NT2/D1 (cell line): ENCODE measurements at regions not wholly inside any gene's neighbourhood (a gene's known extent, or its start where the extent isn't known, plus 50 kb on each side); places are given as distances from the start of the nearest gene placed in this dataset.

ENCODE experiments used
- DNase-seq: peaks from one replicate; pipeline ENCODE4 v3.0.0-alpha.2; 2011; ENCODE audit warnings: low read depth, low spot score
- H3K27me3 ChIP-seq: 2 replicates; pipeline ENCODE4 v1.6.0; 2011; ENCODE audit warnings: mild to moderate bottlenecking; ENCODE audit not compliant: insufficient read length, insufficient read depth
- H3K36me3 ChIP-seq: 2 replicates; pipeline ENCODE4 v1.6.1; 2011; ENCODE audit warnings: mild to moderate bottlenecking, low read length, mixed read lengths; ENCODE audit not compliant: insufficient read depth, insufficient read length
- H3K4me1 ChIP-seq: 2 replicates; pipeline ENCODE4 v1.5.1; 2011; ENCODE audit not compliant: insufficient read depth, insufficient read length
- H3K4me3 ChIP-seq: 2 replicates; pipeline ENCODE4 v1.5.1; 2011; ENCODE audit warnings: low read depth; ENCODE audit not compliant: insufficient read length
- H3K9ac ChIP-seq: 2 replicates; pipeline ENCODE4 v1.6.0; 2011; ENCODE audit warnings: low read depth; ENCODE audit not compliant: insufficient read length
- H3K9me3 ChIP-seq: 2 replicates; pipeline ENCODE4 v1.5.1; 2011; ENCODE audit warnings: mild to moderate bottlenecking, low read length; ENCODE audit not compliant: insufficient read depth
- SUZ12 ChIP-seq: IDR thresholded peaks from 2 replicates; pipeline ENCODE4 v1.6.1; 2011; ENCODE audit not compliant: insufficient read length, insufficient read depth; ENCODE audit errors: extremely low read depth
- YY1 ChIP-seq: IDR thresholded peaks from 2 replicates; pipeline ENCODE4 v1.6.1; 2011; ENCODE audit not compliant: insufficient read length, insufficient read depth
- ZNF274 ChIP-seq: IDR thresholded peaks from 2 replicates; pipeline ENCODE4 v1.6.1; 2011; ENCODE audit warnings: mild to moderate bottlenecking, low read depth, low read length

DNA sequence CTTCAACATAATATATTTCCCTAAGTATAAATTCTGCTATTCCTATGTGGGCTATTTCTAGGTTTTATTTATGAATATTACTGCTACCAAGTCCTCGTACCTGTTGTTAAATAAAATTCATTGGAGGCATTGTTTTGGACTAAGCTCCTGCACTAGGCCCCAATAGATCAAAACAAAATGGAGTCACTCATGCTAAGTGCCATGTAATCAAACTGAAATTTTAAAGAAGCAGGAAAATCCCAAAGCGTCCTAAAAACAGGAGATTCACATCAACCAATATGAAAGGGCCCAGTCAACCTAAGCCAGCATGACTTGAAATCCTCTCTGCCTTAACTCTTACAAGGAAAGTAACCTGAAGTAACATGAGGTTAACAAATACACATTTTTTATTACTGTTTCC lies 743.2 kb downstream of the TRAM1L1 start:
- H3K4me1 ChIP-seq = no peaks in the 10 kb centered on the region
- TF ChIP-seq ZNF274 (no peak), YY1 (no peak), SUZ12 (no peak)
- H3K27me3 ChIP-seq = no peaks in the 10 kb centered on the region
- no peak overlapping the region for H3K4me3 ChIP-seq
- H3K9ac ChIP-seq = no peak overlapping the region
- DNase-seq = no peak
- H3K36me3 ChIP-seq = no peaks in the 10 kb centered on the region
- no peaks in the 10 kb centered on the region for H3K9me3 ChIP-seq

DNA sequence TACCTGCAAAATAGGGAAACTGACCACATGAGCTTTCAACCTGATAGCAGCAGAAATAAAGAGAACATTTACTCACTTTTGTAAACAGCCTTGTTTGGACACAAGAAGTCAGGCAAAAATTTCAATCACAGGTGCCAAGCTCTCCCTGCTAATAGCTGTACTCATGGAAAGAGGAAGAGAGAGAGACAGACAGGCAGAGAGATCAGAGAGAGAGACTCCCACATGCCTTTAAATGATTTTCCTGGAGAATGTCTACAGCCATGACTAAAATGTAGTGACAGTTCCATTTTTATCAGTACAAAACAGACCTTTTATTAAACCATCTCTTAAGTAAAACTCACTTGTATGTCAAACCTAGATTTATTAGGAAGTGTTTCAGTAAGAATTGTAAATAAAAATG lies 752.9 kb downstream of the TRAM1L1 start:
- DNase-seq = no peak
- no peak overlapping the region for H3K4me3 ChIP-seq
- no peaks in the 10 kb centered on the region for H3K27me3 ChIP-seq
- no peaks in the 10 kb centered on the region for H3K36me3 ChIP-seq
- no peaks in the 10 kb centered on the region for H3K4me1 ChIP-seq
- H3K9me3 ChIP-seq = no peaks in the 10 kb centered on the region
- H3K9ac ChIP-seq = no peak overlapping the region
- no peak for TF ChIP-seq YY1
- no peak for TF ChIP-seq SUZ12
- no peak for TF ChIP-seq ZNF274

DNA sequence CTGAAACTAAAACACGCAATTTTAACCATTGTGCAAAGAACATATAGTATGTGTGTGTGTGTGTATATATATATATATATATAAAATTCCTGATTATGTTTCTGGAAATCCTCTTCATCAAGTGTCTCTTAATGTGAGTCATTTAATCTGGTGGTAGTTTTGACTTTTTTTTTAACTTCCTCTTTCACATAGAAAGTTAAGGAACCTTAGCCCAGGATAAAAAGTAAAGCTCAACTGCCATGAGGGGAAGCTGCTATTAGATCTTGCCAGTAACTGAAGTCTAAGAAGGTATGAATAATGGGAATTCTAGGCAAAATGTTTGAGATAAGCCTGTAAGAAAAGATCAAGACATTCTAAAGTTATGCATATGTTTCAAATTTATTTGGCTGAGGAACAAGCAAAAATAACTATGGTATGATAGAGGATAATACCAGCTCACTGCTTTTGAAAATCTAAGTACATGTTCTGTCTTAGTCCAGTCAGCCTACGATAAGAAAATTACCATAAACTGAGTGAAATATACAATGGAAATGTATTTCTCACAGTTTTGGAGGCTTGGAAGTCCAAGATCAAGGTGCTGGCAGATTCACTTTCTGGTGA lies 757.0 kb downstream of the TRAM1L1 start:
- Histone ChIP-seq H3K9me3 (no peaks in the 10 kb centered on the region), H3K4me3 (no peak overlapping the region), H3K36me3 (no peaks in the 10 kb centered on the region), H3K27me3 (no peaks in the 10 kb centered on the region), H3K4me1 (no peaks in the 10 kb centered on the region), H3K9ac (no peak overlapping the region)
- TF ChIP-seq ZNF274 (no peak), YY1 (no peak), SUZ12 (no peak)
- no peak for DNase-seq

DNA sequence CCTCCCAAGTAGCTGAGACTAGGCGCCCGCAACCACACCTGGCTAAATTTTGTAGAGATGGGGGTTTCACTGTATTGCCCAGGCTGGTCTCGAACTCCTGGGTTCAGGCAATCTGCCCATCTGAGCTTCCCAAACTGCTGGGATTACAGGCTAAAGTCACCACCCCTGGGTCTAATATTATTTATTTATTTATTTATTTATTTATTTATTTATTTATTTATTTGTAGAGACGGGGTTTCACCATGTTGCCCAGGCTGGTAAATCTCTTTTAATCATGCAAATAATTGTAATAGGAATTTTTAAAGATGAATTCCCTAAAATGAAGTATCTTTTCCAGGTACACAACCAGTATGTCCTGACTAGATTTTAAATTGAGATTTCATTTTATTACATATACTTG lies 761.8 kb downstream of the TRAM1L1 start:
- no peak for TF ChIP-seq YY1
- no peak for TF ChIP-seq ZNF274
- TF ChIP-seq SUZ12 = no peak
- no peak for DNase-seq
- no peaks in the 10 kb centered on the region for H3K9me3 ChIP-seq
- no peaks in the 10 kb centered on the region for H3K4me1 ChIP-seq
- H3K9ac ChIP-seq = no peak overlapping the region
- H3K27me3 ChIP-seq = no peaks in the 10 kb centered on the region
- H3K36me3 ChIP-seq = no peaks in the 10 kb centered on the region
- no peak overlapping the region for H3K4me3 ChIP-seq

DNA sequence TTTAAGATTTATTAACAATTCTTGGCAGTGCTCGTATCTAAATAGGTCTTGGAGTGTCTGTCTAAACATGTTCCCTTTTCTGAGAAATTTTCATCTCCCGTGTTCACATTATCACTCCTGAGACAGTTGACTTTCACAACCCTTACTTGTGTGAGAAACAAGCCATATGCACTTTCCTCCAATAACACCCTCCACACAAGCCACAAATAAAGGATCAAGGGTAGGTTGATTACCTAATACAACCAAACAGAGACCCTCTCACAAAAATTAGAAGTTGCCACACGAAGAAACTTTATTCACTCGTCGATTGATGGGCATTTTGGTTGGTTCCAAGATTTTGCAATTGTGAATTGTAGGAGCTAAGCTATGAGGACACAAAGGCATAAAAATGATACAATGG lies 763.9 kb downstream of the TRAM1L1 start:
- Histone ChIP-seq H3K9me3 (no peaks in the 10 kb centered on the region), H3K4me3 (no peak overlapping the region), H3K36me3 (no peaks in the 10 kb centered on the region), H3K9ac (no peak overlapping the region), H3K27me3 (no peaks in the 10 kb centered on the region), H3K4me1 (no peaks in the 10 kb centered on the region)
- TF ChIP-seq ZNF274 (no peak), YY1 (no peak), SUZ12 (no peak)
- DNase-seq = no peak

DNA sequence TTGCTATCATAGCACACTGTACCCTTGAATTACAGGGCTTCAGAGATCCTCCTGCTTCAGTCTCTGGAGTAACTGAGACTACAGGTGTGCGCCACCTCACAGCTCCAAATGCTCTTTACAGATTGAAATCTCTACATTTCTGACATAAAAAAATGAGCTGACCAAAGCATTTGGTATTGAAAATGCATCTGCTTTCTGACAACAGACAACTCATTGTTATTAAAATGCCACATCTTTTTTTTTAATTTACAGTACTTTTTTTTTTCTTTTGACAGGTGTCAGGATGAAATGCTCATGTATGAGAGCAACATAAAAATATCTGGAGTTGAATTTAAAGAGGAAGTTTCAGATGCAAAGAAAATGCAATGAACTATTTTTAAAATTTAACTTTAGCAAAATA lies 764.5 kb downstream of the TRAM1L1 start:
- TF ChIP-seq SUZ12 (no peak), YY1 (no peak), ZNF274 (no peak)
- Histone ChIP-seq H3K9ac (no peak overlapping the region), H3K36me3 (no peaks in the 10 kb centered on the region), H3K27me3 (no peaks in the 10 kb centered on the region), H3K9me3 (no peaks in the 10 kb centered on the region), H3K4me3 (no peak overlapping the region), H3K4me1 (no peaks in the 10 kb centered on the region)
- DNase-seq = no peak

DNA sequence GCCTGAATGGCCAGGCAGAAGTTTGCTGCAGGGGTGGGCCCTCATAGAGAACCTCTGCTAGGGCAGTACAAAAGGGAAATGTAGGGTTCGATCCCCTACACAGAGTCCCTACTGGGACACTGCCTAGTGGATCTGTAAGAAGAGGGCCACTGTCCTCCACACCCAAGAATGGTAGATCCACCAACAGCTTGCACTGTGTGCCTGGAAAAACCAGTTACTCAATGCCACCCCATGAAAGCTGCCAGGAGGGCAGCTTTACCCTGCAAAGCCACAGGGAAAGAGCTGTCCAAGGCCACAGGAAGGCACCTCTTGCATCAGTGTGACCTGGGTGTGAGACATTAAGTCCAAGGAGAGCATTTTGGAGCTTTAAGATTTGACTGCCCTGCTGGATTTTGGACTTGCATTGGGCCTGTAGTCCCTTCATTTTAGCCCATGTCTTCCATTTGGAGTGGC lies 781.6 kb downstream of the TRAM1L1 start:
- Histone ChIP-seq H3K9ac (no peak overlapping the region), H3K4me3 (no peak overlapping the region), H3K9me3 (no peaks in the 10 kb centered on the region), H3K4me1 (no peaks in the 10 kb centered on the region), H3K36me3 (no peaks in the 10 kb centered on the region), H3K27me3 (no peaks in the 10 kb centered on the region)
- DNase-seq = no peak
- TF ChIP-seq YY1 (no peak), SUZ12 (no peak), ZNF274 (no peak)
